DOHH2 (cell line): ENCODE measurements at regions not wholly inside any gene's neighbourhood (a gene's known extent, or its start where the extent isn't known, plus 50 kb on each side); places are given as distances from the start of the nearest gene placed in this dataset.

ENCODE experiments used
- H3F3A ChIP-seq: fragments of 200-600 bp; sonication (generic), shearing (Covaris generic); 2 replicates; pipeline ENCODE4 v1.6.0; 2016; ENCODE audit warnings: antibody characterized with exemption, mild to moderate bottlenecking; ENCODE audit not compliant: control insufficient read depth, insufficient read depth
- H3K27ac ChIP-seq: fragments of 200-600 bp; sonication (generic); 2 replicates; pipeline ENCODE4 v1.5.1; 2014; ENCODE audit warnings: low read depth, mild to moderate bottlenecking, low read length, moderate library complexity
- H3K27me3 ChIP-seq: fragments of 200-600 bp; sonication (generic); 2 replicates; pipeline ENCODE4 v1.6.1; 2014; ENCODE audit warnings: mild to moderate bottlenecking, low read length, mixed read lengths; ENCODE audit not compliant: control insufficient read depth
- H3K36me3 ChIP-seq: fragments of 200-600 bp; sonication (generic); 2 replicates; pipeline ENCODE4 v1.6.1; 2014; ENCODE audit warnings: mild to moderate bottlenecking, low read length, moderate library complexity, mixed read lengths; ENCODE audit not compliant: control insufficient read depth
- H3K4me1 ChIP-seq: fragments of 200-600 bp; sonication (generic); 2 replicates; pipeline ENCODE4 v1.6.1; 2014; ENCODE audit warnings: mild to moderate bottlenecking, low read length, mixed read lengths; ENCODE audit not compliant: control insufficient read depth
- H3K4me2 ChIP-seq: fragments of 200-600 bp; sonication (generic); 2 replicates; pipeline ENCODE4 v1.6.0; 2014; ENCODE audit warnings: mild to moderate bottlenecking, low read length, moderate library complexity
- H3K4me3 ChIP-seq: fragments of 200-600 bp; sonication (generic); 2 replicates; pipeline ENCODE4 v1.5.1; 2014; ENCODE audit warnings: mild to moderate bottlenecking, low read length, mixed read lengths
- H3K79me2 ChIP-seq: fragments of 200-600 bp; sonication (generic); 2 replicates; pipeline ENCODE4 v1.6.1; 2014; ENCODE audit warnings: mild to moderate bottlenecking, low read length, mixed read lengths; ENCODE audit not compliant: control insufficient read depth
- H3K9me2 ChIP-seq: fragments of 200-600 bp; sonication (generic); replicated peaks from 2 replicates; pipeline ENCODE4 v1.6.1; 2014; ENCODE audit warnings: mild to moderate bottlenecking, low read length, mixed read lengths; ENCODE audit not compliant: control insufficient read depth
- H3K9me3 ChIP-seq: fragments of 200-600 bp; sonication (generic); 2 replicates; pipeline ENCODE4 v1.6.1; 2014; ENCODE audit warnings: antibody characterized with exemption, low read length, mixed read lengths; ENCODE audit not compliant: control insufficient read depth, insufficient read depth
- H4K20me1 ChIP-seq: fragments of 200-600 bp; sonication (generic); 2 replicates; pipeline ENCODE4 v1.6.0; 2014; ENCODE audit warnings: low read depth, mild to moderate bottlenecking, antibody characterized with exemption, low read length, moderate library complexity; ENCODE audit not compliant: control insufficient read depth, insufficient read depth
- EZH2phosphoT487 ChIP-seq: fragments of 200-600 bp; sonication (generic); IDR thresholded peaks from 2 replicates; pipeline ENCODE4 v1.6.1; 2017; ENCODE audit warnings: borderline replicate concordance, mild to moderate bottlenecking, antibody characterized with exemption, low read length, moderate library complexity, mixed read lengths
- TF ChIP-seq, protein P1 (sequence below): fragments of 200-600 bp; sonication (generic); IDR thresholded peaks from one replicate; pipeline ENCODE4 v1.5.1; 2014; ENCODE audit warnings: antibody characterized with exemption, mild to moderate bottlenecking, low read depth, low read length; ENCODE audit not compliant: poor library complexity, severe bottlenecking

GRCh38 chr22:19610518-19611253 lies 86.5 kb upstream of the CLDN5 start:
- Histone ChIP-seq H3F3A (no peaks in the 10 kb centered on the region), H3K4me3 (no peak overlapping the region), H4K20me1 (no peaks in the 10 kb centered on the region), H3K27ac (no peak overlapping the region), H3K9me2 (no peaks in the 10 kb centered on the region), H3K9me3 (no peaks in the 10 kb centered on the region), H3K36me3 (no peaks in the 10 kb centered on the region), H3K79me2 (no peaks in the 10 kb centered on the region), H3K4me1 (peaks cover 38% of the 10 kb centered on the region), H3K4me2 (no peak overlapping the region), H3K27me3 (peaks cover 5% of the 10 kb centered on the region; the same call in 1 of the 2 replicates)
- TF ChIP-seq EZH2phosphoT487 = no peak
- TF ChIP-seq, protein P1, sequence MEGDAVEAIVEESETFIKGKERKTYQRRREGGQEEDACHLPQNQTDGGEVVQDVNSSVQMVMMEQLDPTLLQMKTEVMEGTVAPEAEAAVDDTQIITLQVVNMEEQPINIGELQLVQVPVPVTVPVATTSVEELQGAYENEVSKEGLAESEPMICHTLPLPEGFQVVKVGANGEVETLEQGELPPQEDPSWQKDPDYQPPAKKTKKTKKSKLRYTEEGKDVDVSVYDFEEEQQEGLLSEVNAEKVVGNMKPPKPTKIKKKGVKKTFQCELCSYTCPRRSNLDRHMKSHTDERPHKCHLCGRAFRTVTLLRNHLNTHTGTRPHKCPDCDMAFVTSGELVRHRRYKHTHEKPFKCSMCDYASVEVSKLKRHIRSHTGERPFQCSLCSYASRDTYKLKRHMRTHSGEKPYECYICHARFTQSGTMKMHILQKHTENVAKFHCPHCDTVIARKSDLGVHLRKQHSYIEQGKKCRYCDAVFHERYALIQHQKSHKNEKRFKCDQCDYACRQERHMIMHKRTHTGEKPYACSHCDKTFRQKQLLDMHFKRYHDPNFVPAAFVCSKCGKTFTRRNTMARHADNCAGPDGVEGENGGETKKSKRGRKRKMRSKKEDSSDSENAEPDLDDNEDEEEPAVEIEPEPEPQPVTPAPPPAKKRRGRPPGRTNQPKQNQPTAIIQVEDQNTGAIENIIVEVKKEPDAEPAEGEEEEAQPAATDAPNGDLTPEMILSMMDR = no peak

DNA sequence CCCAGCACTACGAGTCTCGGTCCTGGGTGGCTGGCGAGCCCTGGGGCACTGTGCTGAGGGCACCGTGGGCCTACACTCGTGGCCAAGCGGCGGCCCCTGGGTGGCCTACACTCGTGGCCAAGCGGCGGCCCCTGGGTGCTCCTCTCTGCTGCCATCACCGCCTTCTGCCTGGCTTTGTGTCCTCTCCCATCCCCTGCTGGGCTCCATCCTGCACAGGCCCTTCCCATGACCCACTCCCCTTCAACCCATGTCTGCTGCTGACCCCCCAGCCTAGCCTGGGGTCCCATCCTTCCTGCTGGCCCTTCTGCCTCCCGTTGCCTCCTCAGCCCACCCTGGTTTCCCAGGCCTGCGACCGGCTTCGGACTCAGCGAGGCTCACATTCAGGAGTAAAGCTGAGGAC lies 87.4 kb upstream of the CLDN5 start:
- Histone ChIP-seq H3K27me3 (0 out of 2 replicates have a peak, but pooled peaks cover 3% of the 10 kb centered on the region), H4K20me1 (no peaks in the 10 kb centered on the region)

GRCh38 chr22:19612866-19613572 lies 88.8 kb upstream of the CLDN5 start:
- Histone ChIP-seq H3K9me3 (no peaks in the 10 kb centered on the region), H3K4me2 (no peak overlapping the region), H4K20me1 (no peaks in the 10 kb centered on the region), H3K4me3 (no peak overlapping the region), H3K36me3 (no peaks in the 10 kb centered on the region), H3K27ac (no peak overlapping the region), H3K79me2 (no peaks in the 10 kb centered on the region), H3K4me1 (peaks cover 30% of the 10 kb centered on the region), H3K27me3 (0 out of 2 replicates have a peak, but pooled peaks cover under 1% of the 10 kb centered on the region), H3K9me2 (no peaks in the 10 kb centered on the region), H3F3A (no peaks in the 10 kb centered on the region)
- TF ChIP-seq EZH2phosphoT487 = no peak
- TF ChIP-seq, protein P1 = no peak

More for the DNA sequence above, 87.4 kb upstream of the CLDN5 start:
- Histone ChIP-seq H3K4me1 (peaks cover 42% of the 10 kb centered on the region), H3K27ac (no peak overlapping the region), H3F3A (no peaks in the 10 kb centered on the region), H3K4me2 (no peak overlapping the region), H3K9me3 (no peaks in the 10 kb centered on the region), H3K36me3 (no peaks in the 10 kb centered on the region), H3K9me2 (no peaks in the 10 kb centered on the region), H3K79me2 (no peaks in the 10 kb centered on the region), H3K4me3 (no peak overlapping the region)
- no peak for TF ChIP-seq EZH2phosphoT487
- TF ChIP-seq, protein P1 = no peak
